ENCODE measurements at regions not wholly inside any gene's neighbourhood (a gene's known extent, or its start where the extent isn't known, plus 50 kb on each side); places are given as distances from the start of the nearest gene placed in this dataset.

GRCh38 chr7:136640977-136641376, 227.5 kb upstream of the CHRM2 start:
- no peak for DNase-seq (ENCODE audit: low read depth)
- TF ChIP-seq MYC (IDR thresholded peaks at IDR 0.05; ENCODE audit: low read depth, low read length) (no peak), POLR2A (IDR thresholded peaks at IDR 0.05; ENCODE audit: extremely low read depth, insufficient read length) (no peak)
- TF ChIP-seq, protein P1, sequence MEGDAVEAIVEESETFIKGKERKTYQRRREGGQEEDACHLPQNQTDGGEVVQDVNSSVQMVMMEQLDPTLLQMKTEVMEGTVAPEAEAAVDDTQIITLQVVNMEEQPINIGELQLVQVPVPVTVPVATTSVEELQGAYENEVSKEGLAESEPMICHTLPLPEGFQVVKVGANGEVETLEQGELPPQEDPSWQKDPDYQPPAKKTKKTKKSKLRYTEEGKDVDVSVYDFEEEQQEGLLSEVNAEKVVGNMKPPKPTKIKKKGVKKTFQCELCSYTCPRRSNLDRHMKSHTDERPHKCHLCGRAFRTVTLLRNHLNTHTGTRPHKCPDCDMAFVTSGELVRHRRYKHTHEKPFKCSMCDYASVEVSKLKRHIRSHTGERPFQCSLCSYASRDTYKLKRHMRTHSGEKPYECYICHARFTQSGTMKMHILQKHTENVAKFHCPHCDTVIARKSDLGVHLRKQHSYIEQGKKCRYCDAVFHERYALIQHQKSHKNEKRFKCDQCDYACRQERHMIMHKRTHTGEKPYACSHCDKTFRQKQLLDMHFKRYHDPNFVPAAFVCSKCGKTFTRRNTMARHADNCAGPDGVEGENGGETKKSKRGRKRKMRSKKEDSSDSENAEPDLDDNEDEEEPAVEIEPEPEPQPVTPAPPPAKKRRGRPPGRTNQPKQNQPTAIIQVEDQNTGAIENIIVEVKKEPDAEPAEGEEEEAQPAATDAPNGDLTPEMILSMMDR (IDR thresholded peaks at IDR 0.05; ENCODE audit: low read depth, low read length) = no peak
- TF ChIP-seq, protein P2, sequence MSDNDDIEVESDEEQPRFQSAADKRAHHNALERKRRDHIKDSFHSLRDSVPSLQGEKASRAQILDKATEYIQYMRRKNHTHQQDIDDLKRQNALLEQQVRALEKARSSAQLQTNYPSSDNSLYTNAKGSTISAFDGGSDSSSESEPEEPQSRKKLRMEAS (IDR thresholded peaks at IDR 0.05; ENCODE audit: low read depth, low read length) = no peak
- no peak overlapping the region for H3K4me3 ChIP-seq (ENCODE audit: low read depth, low read length)

- DNase-seq (ENCODE audit: low read depth) = no peak
- no peak overlapping the region for H3K4me3 ChIP-seq (ENCODE audit: low read depth, low read length)
- TF ChIP-seq POLR2A (IDR thresholded peaks at IDR 0.05; ENCODE audit: extremely low read depth, insufficient read length) (no peak), MYC (IDR thresholded peaks at IDR 0.05; ENCODE audit: low read depth, low read length) (no peak)
- TF ChIP-seq, protein P2 (IDR thresholded peaks at IDR 0.05; ENCODE audit: low read depth, low read length) = no peak
- TF ChIP-seq, protein P1 (IDR thresholded peaks at IDR 0.05; ENCODE audit: low read depth, low read length) = no peak
Observed at GRCh38 chr7:136637813-136638212, 230.6 kb upstream of the CHRM2 start.

DNA sequence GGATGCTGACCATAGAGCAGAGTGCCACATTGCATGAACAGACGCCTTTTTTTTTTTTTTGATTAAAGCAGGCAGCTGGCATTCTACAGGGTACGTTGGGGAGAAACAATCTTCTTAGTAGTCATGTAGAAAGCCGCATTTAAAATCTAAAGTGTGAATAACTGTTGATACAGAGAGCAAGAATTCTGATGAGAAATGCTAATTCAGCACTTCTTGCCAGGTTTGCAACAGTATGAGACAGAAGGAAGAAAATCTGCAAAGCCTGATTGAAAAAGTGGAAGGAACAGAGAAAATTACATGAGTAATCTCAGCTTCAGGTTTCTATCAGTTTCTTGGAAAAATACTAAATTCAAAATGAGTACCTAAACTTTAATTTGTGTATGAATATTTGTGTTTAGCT, 232.7 kb upstream of the CHRM2 start:
- no peak for DNase-seq (ENCODE audit: low read depth)
- H3K4me3 ChIP-seq (ENCODE audit: low read depth, low read length) = no peak overlapping the region

DNA sequence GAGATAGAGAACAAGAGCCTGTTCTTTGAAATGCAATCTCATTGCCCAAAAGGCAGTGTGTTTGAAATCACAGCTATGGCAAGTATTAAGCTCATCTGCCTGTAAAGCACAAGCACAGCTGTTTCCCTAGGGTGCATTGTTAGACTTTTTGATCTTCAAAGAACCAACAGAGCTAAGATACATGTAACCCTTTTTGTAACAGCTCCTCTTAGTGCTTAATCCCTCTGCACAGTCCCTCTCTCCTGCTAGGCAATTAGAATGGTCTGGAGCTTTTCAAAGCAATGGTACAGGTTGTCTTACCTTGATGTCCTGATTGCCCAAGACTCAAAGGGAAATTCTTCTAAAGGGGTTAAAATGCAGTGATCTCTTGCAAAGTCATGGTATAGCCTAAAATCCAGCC, 249.6 kb upstream of the CHRM2 start:
- DNase-seq (ENCODE audit: low read depth) = no peak
- no peak overlapping the region for H3K4me3 ChIP-seq (ENCODE audit: low read depth, low read length)
- TF ChIP-seq, protein P2 (IDR thresholded peaks at IDR 0.05; ENCODE audit: low read depth, low read length) = no peak

More for the DNA sequence above, 232.7 kb upstream of the CHRM2 start:
- TF ChIP-seq POLR2A (IDR thresholded peaks at IDR 0.05; ENCODE audit: extremely low read depth, insufficient read length) = no peak
- no peak for TF ChIP-seq MYC (IDR thresholded peaks at IDR 0.05; ENCODE audit: low read depth, low read length)
- TF ChIP-seq, protein P1 (IDR thresholded peaks at IDR 0.05; ENCODE audit: low read depth, low read length) = no peak
- TF ChIP-seq, protein P2 (IDR thresholded peaks at IDR 0.05; ENCODE audit: low read depth, low read length) = no peak

GRCh38 chr7:136617176-136617575, 251.3 kb upstream of the CHRM2 start:
- TF ChIP-seq MYC (IDR thresholded peaks at IDR 0.05; ENCODE audit: low read depth, low read length) (no peak), POLR2A (IDR thresholded peaks at IDR 0.05; ENCODE audit: extremely low read depth, insufficient read length) (no peak)
- TF ChIP-seq, protein P2 (IDR thresholded peaks at IDR 0.05; ENCODE audit: low read depth, low read length) = no peak
- TF ChIP-seq, protein P1 (IDR thresholded peaks at IDR 0.05; ENCODE audit: low read depth, low read length) = no peak
- no peak overlapping the region for H3K4me3 ChIP-seq (ENCODE audit: low read depth, low read length)
- no peak for DNase-seq (ENCODE audit: low read depth)

- H3K4me3 ChIP-seq (ENCODE audit: low read depth, low read length) = no peak overlapping the region
- TF ChIP-seq, protein P1 (IDR thresholded peaks at IDR 0.05; ENCODE audit: low read depth, low read length) = no peak
- TF ChIP-seq MYC (IDR thresholded peaks at IDR 0.05; ENCODE audit: low read depth, low read length) (no peak), POLR2A (IDR thresholded peaks at IDR 0.05; ENCODE audit: extremely low read depth, insufficient read length) (no peak)
- TF ChIP-seq, protein P2 (IDR thresholded peaks at IDR 0.05; ENCODE audit: low read depth, low read length) = no peak
- no peak for DNase-seq (ENCODE audit: low read depth)
Observed at GRCh38 chr7:136605532-136606329, 262.7 kb upstream of the CHRM2 start.

All from NB4 (cell line).